ENCODE measurements at regions not wholly inside any gene's neighbourhood (a gene's known extent, or its start where the extent isn't known, plus 50 kb on each side); places are given as distances from the start of the nearest gene placed in this dataset.

DNA sequence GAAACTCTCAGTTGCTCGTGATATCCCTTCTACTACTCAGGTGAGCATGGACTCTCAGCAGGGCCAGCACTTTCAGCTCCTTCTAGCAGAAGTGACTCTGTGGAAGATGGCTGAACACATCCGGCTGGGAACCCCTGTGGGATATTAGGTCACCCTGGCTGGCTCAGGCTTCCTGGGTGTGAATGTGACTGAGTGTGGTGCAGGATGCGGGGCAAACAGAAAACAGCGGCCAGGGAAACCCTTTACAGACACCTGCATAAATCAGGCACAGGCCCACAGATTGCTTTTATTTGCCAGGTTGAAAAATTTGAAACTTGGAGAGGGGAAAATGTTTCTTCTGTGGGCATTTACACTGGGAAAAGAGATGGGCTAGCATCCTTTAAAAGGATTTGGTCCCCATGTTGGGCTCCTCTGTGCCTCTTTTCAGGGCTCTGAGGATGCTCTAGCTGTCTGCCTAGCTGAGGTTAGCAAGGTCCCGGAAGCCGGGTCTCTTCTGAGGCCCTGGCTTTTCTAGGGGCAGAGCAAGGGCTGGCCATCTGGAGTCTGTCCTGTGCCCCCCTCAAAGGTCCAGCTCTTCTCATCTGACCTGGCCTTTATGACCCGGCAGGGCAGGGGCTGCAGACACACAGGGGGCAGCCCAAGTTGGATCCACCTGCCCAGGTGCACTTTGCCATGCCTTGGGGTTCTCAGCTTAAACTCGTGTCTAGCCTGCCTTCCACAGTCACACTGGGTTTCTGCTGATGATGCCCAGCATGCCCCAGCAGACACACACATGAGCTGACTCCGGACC, 243.0 kb downstream of the SIPA1L2 start:
- no peak for DNase-seq (ENCODE audit: low read depth)
- TF ChIP-seq, protein P1, sequence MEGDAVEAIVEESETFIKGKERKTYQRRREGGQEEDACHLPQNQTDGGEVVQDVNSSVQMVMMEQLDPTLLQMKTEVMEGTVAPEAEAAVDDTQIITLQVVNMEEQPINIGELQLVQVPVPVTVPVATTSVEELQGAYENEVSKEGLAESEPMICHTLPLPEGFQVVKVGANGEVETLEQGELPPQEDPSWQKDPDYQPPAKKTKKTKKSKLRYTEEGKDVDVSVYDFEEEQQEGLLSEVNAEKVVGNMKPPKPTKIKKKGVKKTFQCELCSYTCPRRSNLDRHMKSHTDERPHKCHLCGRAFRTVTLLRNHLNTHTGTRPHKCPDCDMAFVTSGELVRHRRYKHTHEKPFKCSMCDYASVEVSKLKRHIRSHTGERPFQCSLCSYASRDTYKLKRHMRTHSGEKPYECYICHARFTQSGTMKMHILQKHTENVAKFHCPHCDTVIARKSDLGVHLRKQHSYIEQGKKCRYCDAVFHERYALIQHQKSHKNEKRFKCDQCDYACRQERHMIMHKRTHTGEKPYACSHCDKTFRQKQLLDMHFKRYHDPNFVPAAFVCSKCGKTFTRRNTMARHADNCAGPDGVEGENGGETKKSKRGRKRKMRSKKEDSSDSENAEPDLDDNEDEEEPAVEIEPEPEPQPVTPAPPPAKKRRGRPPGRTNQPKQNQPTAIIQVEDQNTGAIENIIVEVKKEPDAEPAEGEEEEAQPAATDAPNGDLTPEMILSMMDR (IDR thresholded peaks at IDR 0.05; ENCODE audit: low read depth, low read length, missing control alignments): no peak

GRCh38 chr1:232386294-232386693, 243.6 kb downstream of the SIPA1L2 start:
- TF ChIP-seq, protein P1 (IDR thresholded peaks at IDR 0.05; ENCODE audit: low read depth, low read length, missing control alignments): no peak
- no peak for DNase-seq (ENCODE audit: low read depth)
- no peak overlapping the region for H3K4me3 ChIP-seq (ENCODE audit: low read depth, low read length)

More for the DNA sequence above, 243.0 kb downstream of the SIPA1L2 start:
- no peak overlapping the region for H3K4me3 ChIP-seq (ENCODE audit: low read depth, low read length)

GRCh38 chr1:232385221-232385620, 244.7 kb downstream of the SIPA1L2 start:
- no peak overlapping the region for H3K4me3 ChIP-seq (ENCODE audit: low read depth, low read length)
- no peak for DNase-seq (ENCODE audit: low read depth)
- TF ChIP-seq, protein P1 (IDR thresholded peaks at IDR 0.05; ENCODE audit: low read depth, low read length, missing control alignments): no peak

DNA sequence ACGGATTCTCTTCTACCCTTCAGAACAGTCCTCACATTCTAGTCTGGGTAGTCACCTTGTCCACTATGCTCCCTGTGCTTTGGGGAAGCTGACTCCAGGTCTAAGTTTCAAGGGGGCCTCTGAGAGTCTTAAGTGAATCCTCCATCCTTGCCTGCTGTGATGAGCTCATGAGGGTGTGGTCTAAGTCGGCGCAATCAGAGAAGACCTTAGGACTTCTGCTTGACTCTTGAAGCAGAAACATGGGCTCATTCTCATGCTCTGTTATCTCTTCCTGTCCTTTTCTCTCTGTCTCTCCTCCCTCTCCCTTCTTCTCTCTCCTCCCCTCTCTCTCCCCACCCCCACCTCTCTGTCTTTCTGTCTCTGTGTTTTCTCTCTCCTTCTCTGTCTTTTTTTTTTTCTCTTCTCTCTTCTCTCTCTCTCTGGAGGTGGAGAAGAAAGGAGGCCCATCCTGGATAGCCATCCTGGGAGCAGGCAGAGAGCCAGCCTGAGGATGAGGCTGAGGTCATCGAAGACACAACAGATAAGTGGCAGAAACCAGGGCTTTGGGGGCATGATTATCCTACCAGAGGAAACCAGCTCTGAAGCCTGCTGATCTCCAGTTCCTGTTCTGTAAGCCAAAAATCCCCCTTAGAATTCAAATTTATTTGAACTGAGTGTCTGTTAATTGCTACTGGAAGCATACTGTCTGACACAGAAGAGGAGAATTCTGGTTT, 245.6 kb downstream of the SIPA1L2 start:
- H3K4me3 ChIP-seq (ENCODE audit: low read depth, low read length): no peak overlapping the region
- no peak for DNase-seq (ENCODE audit: low read depth)
- TF ChIP-seq, protein P1 (IDR thresholded peaks at IDR 0.05; ENCODE audit: low read depth, low read length, missing control alignments): no peak

- TF ChIP-seq, protein P1 (IDR thresholded peaks at IDR 0.05; ENCODE audit: low read depth, low read length, missing control alignments): no peak
- no peak for DNase-seq (ENCODE audit: low read depth)
- no peak overlapping the region for H3K4me3 ChIP-seq (ENCODE audit: low read depth, low read length)
These were observed 246.3 kb downstream of the SIPA1L2 start for GRCh38 chr1:232383455-232384123.

DNA sequence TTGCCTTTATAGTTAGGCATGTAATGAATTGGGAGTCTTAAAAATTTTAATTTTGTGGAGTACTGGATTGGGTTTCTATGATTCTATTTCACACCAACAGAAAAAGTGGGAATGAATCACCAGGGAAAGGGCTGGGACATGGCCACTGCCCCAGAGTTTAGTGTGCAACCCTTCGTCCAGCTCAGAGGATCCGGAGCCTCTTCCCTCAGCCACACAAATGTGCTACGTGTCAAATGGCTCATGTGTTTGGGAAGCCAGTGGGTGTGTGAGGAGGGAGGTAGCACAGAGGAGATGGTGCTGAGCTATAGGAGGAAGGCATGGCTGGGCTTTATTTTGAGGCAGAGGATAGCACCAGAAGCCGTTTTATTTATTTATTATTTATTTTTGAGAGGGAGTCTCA, 247.3 kb downstream of the SIPA1L2 start:
- TF ChIP-seq, protein P1 (IDR thresholded peaks at IDR 0.05; ENCODE audit: low read depth, low read length, missing control alignments): no peak
- no peak for DNase-seq (ENCODE audit: low read depth)
- no peak overlapping the region for H3K4me3 ChIP-seq (ENCODE audit: low read depth, low read length)
